ENCODE measurements at regions not wholly inside any gene's neighbourhood (a gene's known extent, or its start where the extent isn't known, plus 50 kb on each side); places are given as distances from the start of the nearest gene placed in this dataset.

- 37 to 38% methylated on average over 5 of the region's 5 CpGs for WGBS, 2 donors
- H3K27me3 ChIP-seq: no peaks in the 10 kb centered on the region
- no peak overlapping the region for H3K4me3 ChIP-seq
- H3K9me3 ChIP-seq: no peaks in the 10 kb centered on the region
- H3K4me1 ChIP-seq: no peaks in the 10 kb centered on the region
- TF ChIP-seq POLR2A (IDR thresholded peaks at IDR 0.05): no peak
- no peak for TF ChIP-seq CTCF (IDR thresholded peaks at IDR 0.05)
- TF ChIP-seq EP300 (IDR thresholded peaks at IDR 0.05): no peak
- no peak for DNase-seq (ENCODE audit: low spot score in 2 of 2)
- no peak overlapping the region for H3K27ac ChIP-seq
- H3K36me3 ChIP-seq: no peaks in the 10 kb centered on the region
These were observed 193.9 kb upstream of the SPOCK3 start for GRCh38 chr4:167428156-167428555.

GRCh38 chr4:167431371-167431770, 197.1 kb upstream of the SPOCK3 start:
- no peak overlapping the region for H3K27ac ChIP-seq
- no peaks in the 10 kb centered on the region for H3K36me3 ChIP-seq
- no peaks in the 10 kb centered on the region for H3K9me3 ChIP-seq
- DNase-seq (ENCODE audit: low spot score in 2 of 2): no peak
- H3K4me3 ChIP-seq: no peak overlapping the region
- 85 to 86% methylated on average over 3 of the region's 3 CpGs for WGBS, 2 donors
- no peaks in the 10 kb centered on the region for H3K27me3 ChIP-seq
- H3K4me1 ChIP-seq: no peaks in the 10 kb centered on the region
- no peak for TF ChIP-seq POLR2A (IDR thresholded peaks at IDR 0.05)
- no peak for TF ChIP-seq EP300 (IDR thresholded peaks at IDR 0.05)
- TF ChIP-seq CTCF (IDR thresholded peaks at IDR 0.05): no peak

- no peak for DNase-seq (ENCODE audit: low spot score in 2 of 2)
- no peaks in the 10 kb centered on the region for H3K9me3 ChIP-seq
- no peak overlapping the region for H3K27ac ChIP-seq
- no peaks in the 10 kb centered on the region for H3K4me1 ChIP-seq
- H3K27me3 ChIP-seq: no peaks in the 10 kb centered on the region
- WGBS, 2 donors: 69 to 93% methylated on average over 3 of the region's 3 CpGs
- no peak for TF ChIP-seq CTCF (IDR thresholded peaks at IDR 0.05)
- no peak for TF ChIP-seq POLR2A (IDR thresholded peaks at IDR 0.05)
- no peaks in the 10 kb centered on the region for H3K36me3 ChIP-seq
- no peak overlapping the region for H3K4me3 ChIP-seq
These were observed 201.5 kb upstream of the SPOCK3 start for GRCh38 chr4:167435786-167436185.

- Histone ChIP-seq H3K27me3 (no peaks in the 10 kb centered on the region), H3K4me1 (no peaks in the 10 kb centered on the region), H3K27ac (no peak overlapping the region), H3K4me3 (no peak overlapping the region), H3K36me3 (no peaks in the 10 kb centered on the region), H3K9me3 (no peaks in the 10 kb centered on the region)
- WGBS, 2 donors: 70 to 74% methylated on average over 2 of the region's 2 CpGs
- no peak for TF ChIP-seq CTCF (IDR thresholded peaks at IDR 0.05)
- TF ChIP-seq POLR2A (IDR thresholded peaks at IDR 0.05): no peak
- no peak for TF ChIP-seq EP300 (IDR thresholded peaks at IDR 0.05)
- no peak for DNase-seq (ENCODE audit: low spot score in 2 of 2)
These were observed 209.5 kb upstream of the SPOCK3 start for GRCh38 chr4:167443841-167444240.

GRCh38 chr4:167452922-167453430, 218.7 kb upstream of the SPOCK3 start:
- DNase-seq (ENCODE audit: low spot score in 2 of 2): no peak
- no peak for TF ChIP-seq POLR2A (IDR thresholded peaks at IDR 0.05)
- Histone ChIP-seq H3K36me3 (no peaks in the 10 kb centered on the region), H3K4me3 (no peak overlapping the region), H3K27me3 (no peaks in the 10 kb centered on the region), H3K4me1 (no peaks in the 10 kb centered on the region), H3K9me3 (no peaks in the 10 kb centered on the region), H3K27ac (no peak overlapping the region)
- WGBS, 2 donors: 50 to 62% methylated on average over 3 of the region's 3 CpGs

- TF ChIP-seq EP300 (IDR thresholded peaks at IDR 0.05): no peak
- TF ChIP-seq POLR2A (IDR thresholded peaks at IDR 0.05): no peak
- no peak for TF ChIP-seq CTCF (IDR thresholded peaks at IDR 0.05)
These were observed 222.3 kb upstream of the SPOCK3 start for GRCh38 chr4:167456619-167457018.

More at GRCh38 chr4:167456619-167457018, 222.3 kb upstream of the SPOCK3 start:
- Histone ChIP-seq H3K27me3 (no peaks in the 10 kb centered on the region), H3K27ac (no peak overlapping the region), H3K36me3 (no peaks in the 10 kb centered on the region), H3K9me3 (no peaks in the 10 kb centered on the region), H3K4me3 (no peak overlapping the region), H3K4me1 (no peaks in the 10 kb centered on the region)
- 69 to 76% methylated on average over 9 of the region's 9 CpGs for WGBS, 2 donors
- no peak for DNase-seq (ENCODE audit: low spot score in 2 of 2)
